C4-2B (cell line): ENCODE measurements at regions not wholly inside any gene's neighbourhood (a gene's known extent, or its start where the extent isn't known, plus 50 kb on each side); places are given as distances from the start of the nearest gene placed in this dataset.

Experiments used
- ZFX ChIP-seq: fragments of 450-650 bp; IDR thresholded peaks from 2 replicates; pipeline ENCODE4 v1.6.1; 2017
- TF ChIP-seq, protein P1 (sequence below): fragments of 450-650 bp; conservative IDR thresholded peaks from 2 replicates; pipeline ENCODE4 v1.5.1; 2017; ENCODE audit warnings: mild to moderate bottlenecking

DNA sequence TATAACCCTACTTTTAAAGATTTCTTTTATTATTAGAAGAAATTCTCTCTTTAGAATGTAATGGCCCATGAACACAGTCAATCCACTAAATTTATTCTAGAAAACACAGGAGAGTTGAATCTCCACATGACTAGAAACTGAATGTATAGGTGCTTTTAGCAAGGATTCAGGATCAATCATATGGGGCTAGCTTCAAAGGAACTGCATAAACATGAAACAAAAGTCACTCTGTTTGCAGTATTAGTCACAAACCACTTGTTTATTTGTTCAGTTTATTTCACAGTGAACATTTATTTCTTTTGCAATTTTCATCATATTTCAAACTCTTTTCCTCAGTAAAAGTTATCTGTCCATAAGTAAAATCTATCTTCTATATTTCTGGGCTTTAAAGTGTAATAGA, 1604.6 kb downstream of the PCDH18 start:
- TF ChIP-seq, protein P1, sequence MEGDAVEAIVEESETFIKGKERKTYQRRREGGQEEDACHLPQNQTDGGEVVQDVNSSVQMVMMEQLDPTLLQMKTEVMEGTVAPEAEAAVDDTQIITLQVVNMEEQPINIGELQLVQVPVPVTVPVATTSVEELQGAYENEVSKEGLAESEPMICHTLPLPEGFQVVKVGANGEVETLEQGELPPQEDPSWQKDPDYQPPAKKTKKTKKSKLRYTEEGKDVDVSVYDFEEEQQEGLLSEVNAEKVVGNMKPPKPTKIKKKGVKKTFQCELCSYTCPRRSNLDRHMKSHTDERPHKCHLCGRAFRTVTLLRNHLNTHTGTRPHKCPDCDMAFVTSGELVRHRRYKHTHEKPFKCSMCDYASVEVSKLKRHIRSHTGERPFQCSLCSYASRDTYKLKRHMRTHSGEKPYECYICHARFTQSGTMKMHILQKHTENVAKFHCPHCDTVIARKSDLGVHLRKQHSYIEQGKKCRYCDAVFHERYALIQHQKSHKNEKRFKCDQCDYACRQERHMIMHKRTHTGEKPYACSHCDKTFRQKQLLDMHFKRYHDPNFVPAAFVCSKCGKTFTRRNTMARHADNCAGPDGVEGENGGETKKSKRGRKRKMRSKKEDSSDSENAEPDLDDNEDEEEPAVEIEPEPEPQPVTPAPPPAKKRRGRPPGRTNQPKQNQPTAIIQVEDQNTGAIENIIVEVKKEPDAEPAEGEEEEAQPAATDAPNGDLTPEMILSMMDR, result no peak
- TF ChIP-seq ZFX, result no peak
